ENCODE measurements at regions not wholly inside any gene's neighbourhood (a gene's known extent, or its start where the extent isn't known, plus 50 kb on each side); places are given as distances from the start of the nearest gene placed in this dataset.

DNA sequence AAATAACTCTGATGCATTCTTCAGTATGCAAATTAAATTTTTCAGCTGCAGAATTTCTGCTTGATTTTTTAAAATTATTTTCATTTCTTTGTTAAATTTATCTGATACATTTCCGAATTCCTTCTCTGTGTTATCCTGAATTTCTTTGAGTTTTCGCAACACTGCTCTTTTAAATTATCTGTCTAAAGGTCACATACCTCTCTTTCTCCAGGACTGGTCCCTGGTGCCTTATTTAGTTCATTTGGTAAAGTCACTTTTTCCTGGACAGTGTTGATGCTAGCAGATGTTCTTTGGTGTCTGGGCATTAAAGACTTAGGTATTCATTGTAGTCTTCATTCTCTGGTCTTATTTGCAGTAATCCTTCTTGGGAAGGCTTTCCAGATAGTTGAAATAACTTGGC, 577.4 kb upstream of the LUZP2 start:
- TF ChIP-seq, protein P1, sequence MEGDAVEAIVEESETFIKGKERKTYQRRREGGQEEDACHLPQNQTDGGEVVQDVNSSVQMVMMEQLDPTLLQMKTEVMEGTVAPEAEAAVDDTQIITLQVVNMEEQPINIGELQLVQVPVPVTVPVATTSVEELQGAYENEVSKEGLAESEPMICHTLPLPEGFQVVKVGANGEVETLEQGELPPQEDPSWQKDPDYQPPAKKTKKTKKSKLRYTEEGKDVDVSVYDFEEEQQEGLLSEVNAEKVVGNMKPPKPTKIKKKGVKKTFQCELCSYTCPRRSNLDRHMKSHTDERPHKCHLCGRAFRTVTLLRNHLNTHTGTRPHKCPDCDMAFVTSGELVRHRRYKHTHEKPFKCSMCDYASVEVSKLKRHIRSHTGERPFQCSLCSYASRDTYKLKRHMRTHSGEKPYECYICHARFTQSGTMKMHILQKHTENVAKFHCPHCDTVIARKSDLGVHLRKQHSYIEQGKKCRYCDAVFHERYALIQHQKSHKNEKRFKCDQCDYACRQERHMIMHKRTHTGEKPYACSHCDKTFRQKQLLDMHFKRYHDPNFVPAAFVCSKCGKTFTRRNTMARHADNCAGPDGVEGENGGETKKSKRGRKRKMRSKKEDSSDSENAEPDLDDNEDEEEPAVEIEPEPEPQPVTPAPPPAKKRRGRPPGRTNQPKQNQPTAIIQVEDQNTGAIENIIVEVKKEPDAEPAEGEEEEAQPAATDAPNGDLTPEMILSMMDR (IDR thresholded peaks at IDR 0.05) = no peak
- TF ChIP-seq POLR2A (IDR thresholded peaks at IDR 0.05) = no peak
